ENCODE measurements at regions not wholly inside any gene's neighbourhood (a gene's known extent, or its start where the extent isn't known, plus 50 kb on each side); places are given as distances from the start of the nearest gene placed in this dataset.

DNA sequence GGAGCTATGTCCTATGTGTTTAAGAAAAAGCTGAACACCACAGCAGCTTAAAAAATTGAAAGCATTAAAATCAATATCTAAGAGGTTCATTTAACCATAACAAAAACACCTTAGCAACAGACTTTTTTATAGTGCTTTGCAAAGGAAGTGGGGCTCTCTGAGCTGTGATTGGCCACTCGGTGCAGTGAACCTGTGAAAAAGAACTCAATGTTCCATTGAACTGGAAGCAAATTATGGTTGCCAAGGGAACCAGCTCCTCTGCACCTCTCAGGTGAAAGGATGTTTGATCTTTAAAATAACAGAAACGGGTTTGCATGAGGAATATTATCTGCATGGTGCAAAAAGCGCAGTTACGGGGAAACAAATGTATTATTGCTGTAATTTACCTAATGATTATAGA is 149.4 kb downstream of the SNAPC1 start:
- intact Hi-C loops (cut with micrococcal nuclease; ENCODE audit: unreplicated experiment): no loop called here
- Mint-ChIP-seq H3K36me3 (ENCODE audit: insufficient read depth, unreplicated experiment) (no peaks in the 10 kb centered on the region), H3K4me1 (ENCODE audit: low read depth, unreplicated experiment) (no peaks in the 10 kb centered on the region), H3K27me3 (ENCODE audit: insufficient read depth, unreplicated experiment) (peaks cover 6% of the 10 kb centered on the region), H3K4me3 (ENCODE audit: unreplicated experiment) (no peak overlapping the region), H3K27ac (ENCODE audit: unreplicated experiment) (no peak overlapping the region), H3K9me3 (ENCODE audit: unreplicated experiment) (no peaks in the 10 kb centered on the region)
- H3K4me1 ChIP-seq: no peaks in the 10 kb centered on the region
- no peaks in the 10 kb centered on the region for H3K36me3 ChIP-seq (ENCODE audit: control insufficient read depth, insufficient read depth, low read length)
- no peak for DNase-seq
- TF ChIP-seq, protein P1, sequence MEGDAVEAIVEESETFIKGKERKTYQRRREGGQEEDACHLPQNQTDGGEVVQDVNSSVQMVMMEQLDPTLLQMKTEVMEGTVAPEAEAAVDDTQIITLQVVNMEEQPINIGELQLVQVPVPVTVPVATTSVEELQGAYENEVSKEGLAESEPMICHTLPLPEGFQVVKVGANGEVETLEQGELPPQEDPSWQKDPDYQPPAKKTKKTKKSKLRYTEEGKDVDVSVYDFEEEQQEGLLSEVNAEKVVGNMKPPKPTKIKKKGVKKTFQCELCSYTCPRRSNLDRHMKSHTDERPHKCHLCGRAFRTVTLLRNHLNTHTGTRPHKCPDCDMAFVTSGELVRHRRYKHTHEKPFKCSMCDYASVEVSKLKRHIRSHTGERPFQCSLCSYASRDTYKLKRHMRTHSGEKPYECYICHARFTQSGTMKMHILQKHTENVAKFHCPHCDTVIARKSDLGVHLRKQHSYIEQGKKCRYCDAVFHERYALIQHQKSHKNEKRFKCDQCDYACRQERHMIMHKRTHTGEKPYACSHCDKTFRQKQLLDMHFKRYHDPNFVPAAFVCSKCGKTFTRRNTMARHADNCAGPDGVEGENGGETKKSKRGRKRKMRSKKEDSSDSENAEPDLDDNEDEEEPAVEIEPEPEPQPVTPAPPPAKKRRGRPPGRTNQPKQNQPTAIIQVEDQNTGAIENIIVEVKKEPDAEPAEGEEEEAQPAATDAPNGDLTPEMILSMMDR (IDR thresholded peaks at IDR 0.05; ENCODE audit: insufficient read depth in 1 of 2, low read depth in 1 of 2, low read length in 1 of 2, severe bottlenecking in 1 of 2, unreplicated experiment in 1 of 2): no peak
- H3K27me3 ChIP-seq (replicated peaks; ENCODE audit: control insufficient read depth, insufficient read depth, low read length): no peaks in the 10 kb centered on the region
- H3K9me3 ChIP-seq: no peaks in the 10 kb centered on the region
- POLR2A ChIA-PET: no interaction called here
- CTCF ChIA-PET: no interaction called here
- BruUV-seq (replicated peaks): no TSS peak
- H3K4me3 ChIP-seq (ENCODE audit: low read depth, low read length): no peak overlapping the region

DNA sequence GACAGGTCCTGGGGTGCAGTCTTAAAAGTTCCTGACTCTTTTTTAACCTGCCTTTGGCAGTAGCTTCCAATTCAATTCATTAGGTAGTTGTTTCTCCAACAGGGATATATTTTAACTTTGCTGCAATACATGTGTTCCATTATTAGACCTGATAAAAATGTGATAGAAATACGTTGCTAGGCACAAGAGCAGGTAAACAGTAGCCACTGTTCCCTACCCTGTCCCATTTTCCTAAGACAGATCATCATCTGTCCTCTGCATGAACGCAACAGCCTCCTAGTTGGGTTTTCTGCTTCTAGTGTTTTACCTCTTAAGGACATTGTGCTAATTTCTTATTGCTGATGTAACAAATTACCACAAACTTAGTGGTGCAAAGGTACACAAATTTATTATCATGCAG is 156.8 kb downstream of the SNAPC1 start:
- BruUV-seq (replicated peaks): no TSS peak
- H3K4me1 Mint-ChIP-seq (ENCODE audit: low read depth, unreplicated experiment): no peaks in the 10 kb centered on the region

DNA sequence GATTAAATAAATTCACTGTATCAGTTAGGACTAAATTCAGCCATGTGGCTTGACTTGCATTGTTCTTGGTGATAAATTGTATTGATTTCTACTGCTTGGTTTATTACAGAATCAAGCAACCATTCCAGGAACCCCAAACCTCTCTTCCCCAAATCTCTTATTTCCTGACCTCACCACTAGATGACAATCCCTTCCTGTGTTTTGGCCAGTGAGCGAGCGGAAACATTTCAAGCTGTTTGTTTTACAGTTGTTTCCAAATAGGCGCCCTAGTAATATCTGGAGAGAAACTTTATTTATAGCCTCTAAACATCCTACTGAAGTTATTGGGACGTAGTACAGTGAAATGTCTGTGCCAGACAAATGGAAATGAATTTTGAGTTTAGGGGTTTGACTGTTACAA is 161.1 kb downstream of the SNAPC1 start:
- DNase-seq: peak in 1 of 2 experiments; percentile 18
- Histone ChIP-seq H3K4me3 (ENCODE audit: low read depth, low read length) (no peak overlapping the region), H3K27me3 (replicated peaks; ENCODE audit: control insufficient read depth, insufficient read depth, low read length) (no peaks in the 10 kb centered on the region; the same call in 1 of the 2 replicates), H3K4me1 (peaks cover 34% of the 10 kb centered on the region), H3K36me3 (ENCODE audit: control insufficient read depth, insufficient read depth, low read length) (no peaks in the 10 kb centered on the region), H3K9me3 (no peaks in the 10 kb centered on the region)
- TF ChIP-seq, protein P1 (IDR thresholded peaks at IDR 0.05; ENCODE audit: insufficient read depth in 1 of 2, low read depth in 1 of 2, low read length in 1 of 2, severe bottlenecking in 1 of 2, unreplicated experiment in 1 of 2): peak; percentile 25 to 35
- Mint-ChIP-seq H3K36me3 (ENCODE audit: insufficient read depth, unreplicated experiment) (no peaks in the 10 kb centered on the region), H3K9me3 (ENCODE audit: unreplicated experiment) (no peaks in the 10 kb centered on the region), H3K27ac (ENCODE audit: unreplicated experiment) (no peak overlapping the region), H3K4me3 (ENCODE audit: unreplicated experiment) (no peak overlapping the region), H3K27me3 (ENCODE audit: insufficient read depth, unreplicated experiment) (no peaks in the 10 kb centered on the region), H3K4me1 (ENCODE audit: low read depth, unreplicated experiment) (peaks cover 22% of the 10 kb centered on the region)
- ChIA-PET CTCF (interaction anchor here (1.0 kb wide), 1 partner anchor 203 kb away, joined by 16 read pairs; no protein-coding TSS in a partner anchor), POLR2A (no interaction called here)
- intact Hi-C loops (cut with micrococcal nuclease; ENCODE audit: unreplicated experiment): loop anchor here (1.0 kb wide), 1 partner anchor 204 kb away; no protein-coding TSS in a partner anchor
- BruUV-seq (replicated peaks): no TSS peak

More for the DNA sequence above, 156.8 kb downstream of the SNAPC1 start:
- POLR2A ChIA-PET: no interaction called here
- CTCF ChIA-PET: no interaction called here
- H3K27ac Mint-ChIP-seq (ENCODE audit: unreplicated experiment): no peak overlapping the region
- H3K36me3 ChIP-seq (ENCODE audit: control insufficient read depth, insufficient read depth, low read length): no peaks in the 10 kb centered on the region
- no peaks in the 10 kb centered on the region for H3K4me1 ChIP-seq
- no peak overlapping the region for H3K4me3 Mint-ChIP-seq (ENCODE audit: unreplicated experiment)
- no peak for DNase-seq
- TF ChIP-seq, protein P1 (IDR thresholded peaks at IDR 0.05; ENCODE audit: insufficient read depth in 1 of 2, low read depth in 1 of 2, low read length in 1 of 2, severe bottlenecking in 1 of 2, unreplicated experiment in 1 of 2): no peak
- H3K4me3 ChIP-seq (ENCODE audit: low read depth, low read length): no peak overlapping the region
- no peaks in the 10 kb centered on the region; the same call in 1 of the 2 replicates for H3K27me3 ChIP-seq (replicated peaks; ENCODE audit: control insufficient read depth, insufficient read depth, low read length)
- H3K36me3 Mint-ChIP-seq (ENCODE audit: insufficient read depth, unreplicated experiment): no peaks in the 10 kb centered on the region
- no peaks in the 10 kb centered on the region for H3K9me3 ChIP-seq
- intact Hi-C loops (cut with micrococcal nuclease; ENCODE audit: unreplicated experiment): no loop called here
- H3K9me3 Mint-ChIP-seq (ENCODE audit: unreplicated experiment): no peaks in the 10 kb centered on the region
- H3K27me3 Mint-ChIP-seq (ENCODE audit: insufficient read depth, unreplicated experiment): peaks cover 5% of the 10 kb centered on the region
